ENCODE measurements at regions not wholly inside any gene's neighbourhood (a gene's known extent, or its start where the extent isn't known, plus 50 kb on each side); places are given as distances from the start of the nearest gene placed in this dataset.
"Not testable (repeated sequence)": the region's sequence is repeated elsewhere in the genome, so short reads cannot be mapped to it uniquely, and the experiment has no call there.

DNA sequence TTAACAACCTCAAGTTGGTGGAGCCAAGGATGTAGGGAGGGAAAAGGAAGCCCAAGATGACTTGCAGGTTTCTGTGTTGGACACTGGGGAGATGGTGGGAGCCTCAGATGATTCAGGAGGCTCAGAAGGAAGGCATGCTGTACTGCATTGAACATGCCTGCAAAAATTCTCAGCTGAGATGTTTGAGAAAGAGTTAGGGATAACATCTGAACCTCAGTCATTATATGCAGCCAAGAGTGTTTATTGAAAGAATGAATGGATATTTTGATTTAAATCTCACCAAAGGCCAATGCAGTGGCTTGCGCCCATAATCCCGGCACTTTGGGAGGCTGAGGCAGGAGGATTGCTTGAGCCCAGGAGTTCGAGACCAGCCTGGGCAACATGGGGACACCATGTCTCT is 243.0 kb downstream of the MYCN start:
- H3K27ac ChIP-seq (ENCODE audit: low read length in 2 of 2) = no peak overlapping the region
- H3K4me2 ChIP-seq (replicated peaks; ENCODE audit: low read depth, low read length, poor library complexity, severe bottlenecking) = no peak overlapping the region
- H2AFZ ChIP-seq (ENCODE audit: insufficient read depth, low read depth, low read length, poor library complexity, severe bottlenecking) = no peak overlapping the region
- DNase-seq = no peak
- H4K20me1 ChIP-seq (ENCODE audit: control insufficient read depth, insufficient read depth, low read length, poor library complexity, severe bottlenecking) = no peaks in the 10 kb centered on the region
- no peak for TF ChIP-seq EZH2 (IDR thresholded peaks at IDR 0.05; ENCODE audit: borderline replicate concordance, insufficient read depth, low read depth, low read length, poor library complexity, severe bottlenecking)
- TF ChIP-seq, protein P1, sequence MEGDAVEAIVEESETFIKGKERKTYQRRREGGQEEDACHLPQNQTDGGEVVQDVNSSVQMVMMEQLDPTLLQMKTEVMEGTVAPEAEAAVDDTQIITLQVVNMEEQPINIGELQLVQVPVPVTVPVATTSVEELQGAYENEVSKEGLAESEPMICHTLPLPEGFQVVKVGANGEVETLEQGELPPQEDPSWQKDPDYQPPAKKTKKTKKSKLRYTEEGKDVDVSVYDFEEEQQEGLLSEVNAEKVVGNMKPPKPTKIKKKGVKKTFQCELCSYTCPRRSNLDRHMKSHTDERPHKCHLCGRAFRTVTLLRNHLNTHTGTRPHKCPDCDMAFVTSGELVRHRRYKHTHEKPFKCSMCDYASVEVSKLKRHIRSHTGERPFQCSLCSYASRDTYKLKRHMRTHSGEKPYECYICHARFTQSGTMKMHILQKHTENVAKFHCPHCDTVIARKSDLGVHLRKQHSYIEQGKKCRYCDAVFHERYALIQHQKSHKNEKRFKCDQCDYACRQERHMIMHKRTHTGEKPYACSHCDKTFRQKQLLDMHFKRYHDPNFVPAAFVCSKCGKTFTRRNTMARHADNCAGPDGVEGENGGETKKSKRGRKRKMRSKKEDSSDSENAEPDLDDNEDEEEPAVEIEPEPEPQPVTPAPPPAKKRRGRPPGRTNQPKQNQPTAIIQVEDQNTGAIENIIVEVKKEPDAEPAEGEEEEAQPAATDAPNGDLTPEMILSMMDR (IDR thresholded peaks at IDR 0.05) = no peak
- no peak overlapping the region for H3K4me3 Mint-ChIP-seq
- H3K9me3 ChIP-seq (ENCODE audit: control extremely low read depth in 1 of 3, control insufficient read depth in 2 of 3, insufficient read depth in 1 of 3, low read length in 2 of 3) = peaks cover 0 to 8% (median 0%) of the 10 kb centered on the region in 3 donors
- no peak overlapping the region for H3K9ac ChIP-seq (ENCODE audit: low read length)
- 89% methylated on average over 3 of the region's 3 CpGs for WGBS (ENCODE audit: insufficient coverage)
- no peak for ATAC-seq (ENCODE audit: low read depth)
- intact Hi-C loops (cut with micrococcal nuclease) = no loop called here
- no peaks in the 10 kb centered on the region for H3K79me2 ChIP-seq (ENCODE audit: control insufficient read depth, insufficient read depth, low read length)
- H3K4me1 ChIP-seq (ENCODE audit: control insufficient read depth in 2 of 2, insufficient read depth in 2 of 2, low read length in 2 of 2) = no peaks in the 10 kb centered on the region
- H3K4me1 Mint-ChIP-seq = no peaks in the 10 kb centered on the region
- no peaks in the 10 kb centered on the region for H3K36me3 ChIP-seq (replicated peaks in 1 of 2; ENCODE audit: control extremely low read depth in 1 of 2, control insufficient read depth in 1 of 2, extremely low read depth in 1 of 2, insufficient read depth in 2 of 2, low read length in 1 of 2)
- ChIA-PET POLR2A (no interaction called here), CTCF (no interaction called here)
- H3K9me3 Mint-ChIP-seq (ENCODE audit: insufficient read depth) = no peaks in the 10 kb centered on the region
- no peak overlapping the region for H3K4me3 ChIP-seq (ENCODE audit: control extremely low read depth in 1 of 5, extremely low read depth in 1 of 5, insufficient read depth in 1 of 5, low read depth in 2 of 5, low read length in 4 of 5)
- H3K27me3 Mint-ChIP-seq = peaks cover 17% of the 10 kb centered on the region
- H3K27ac Mint-ChIP-seq = no peak overlapping the region
- no peaks in the 10 kb centered on the region for H3K27me3 ChIP-seq (replicated peaks in 1 of 4; ENCODE audit: control extremely low read depth in 1 of 4, control insufficient read depth in 3 of 4, insufficient read depth in 4 of 4, low read length in 3 of 4)

DNA sequence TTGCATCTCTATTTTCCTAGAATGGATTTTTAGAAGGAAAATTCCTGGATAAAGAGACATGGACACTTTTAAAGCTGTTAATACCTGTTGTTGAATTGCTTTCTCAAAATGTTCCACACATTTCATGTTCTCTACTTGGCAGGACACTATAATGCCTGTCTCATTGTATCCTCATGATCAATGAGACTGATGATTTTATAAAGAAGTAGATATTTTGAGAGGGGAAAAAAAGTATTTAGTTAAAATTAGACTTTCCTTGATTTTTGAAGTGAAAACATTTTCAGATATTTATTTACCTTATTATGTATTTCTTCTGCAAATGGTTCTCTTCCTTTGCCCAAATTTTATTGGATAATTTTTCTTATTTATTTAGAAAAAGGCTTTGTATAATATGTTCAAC is 242.5 kb downstream of the MYCN start:
- no peak overlapping the region for H3K9ac ChIP-seq (ENCODE audit: low read length)
- no peak for ATAC-seq (ENCODE audit: low read depth)
- no peak for DNase-seq
- no peaks in the 10 kb centered on the region for H3K4me1 ChIP-seq (ENCODE audit: control insufficient read depth in 2 of 2, insufficient read depth in 2 of 2, low read length in 2 of 2)
- no peaks in the 10 kb centered on the region for H3K27me3 ChIP-seq (replicated peaks in 1 of 4; ENCODE audit: control extremely low read depth in 1 of 4, control insufficient read depth in 3 of 4, insufficient read depth in 4 of 4, low read length in 3 of 4)
- H4K20me1 ChIP-seq (ENCODE audit: control insufficient read depth, insufficient read depth, low read length, poor library complexity, severe bottlenecking) = no peaks in the 10 kb centered on the region
- Mint-ChIP-seq H3K27ac (no peak overlapping the region), H3K9me3 (ENCODE audit: insufficient read depth) (no peaks in the 10 kb centered on the region), H3K4me3 (no peak overlapping the region), H3K27me3 (peaks cover 15% of the 10 kb centered on the region), H3K4me1 (no peaks in the 10 kb centered on the region)
- intact Hi-C loops (cut with micrococcal nuclease) = no loop called here
- H3K36me3 ChIP-seq (replicated peaks in 1 of 2; ENCODE audit: control extremely low read depth in 1 of 2, control insufficient read depth in 1 of 2, extremely low read depth in 1 of 2, insufficient read depth in 2 of 2, low read length in 1 of 2) = no peaks in the 10 kb centered on the region
- ChIA-PET POLR2A (no interaction called here), CTCF (no interaction called here)
- H3K4me2 ChIP-seq (replicated peaks; ENCODE audit: low read depth, low read length, poor library complexity, severe bottlenecking) = no peak overlapping the region
- no peaks in the 10 kb centered on the region for H3K79me2 ChIP-seq (ENCODE audit: control insufficient read depth, insufficient read depth, low read length)
- TF ChIP-seq, protein P1 (IDR thresholded peaks at IDR 0.05) = no peak
- no peak for TF ChIP-seq EZH2 (IDR thresholded peaks at IDR 0.05; ENCODE audit: borderline replicate concordance, insufficient read depth, low read depth, low read length, poor library complexity, severe bottlenecking)
- no peak overlapping the region for H3K4me3 ChIP-seq (ENCODE audit: control extremely low read depth in 1 of 5, extremely low read depth in 1 of 5, insufficient read depth in 1 of 5, low read depth in 2 of 5, low read length in 4 of 5)
- no peak overlapping the region for H3K27ac ChIP-seq (ENCODE audit: low read length in 2 of 2)
- H2AFZ ChIP-seq (ENCODE audit: insufficient read depth, low read depth, low read length, poor library complexity, severe bottlenecking) = no peak overlapping the region
- peaks cover 0 to 8% (median 0%) of the 10 kb centered on the region in 3 donors for H3K9me3 ChIP-seq (ENCODE audit: control extremely low read depth in 1 of 3, control insufficient read depth in 2 of 3, insufficient read depth in 1 of 3, low read length in 2 of 3)

DNA sequence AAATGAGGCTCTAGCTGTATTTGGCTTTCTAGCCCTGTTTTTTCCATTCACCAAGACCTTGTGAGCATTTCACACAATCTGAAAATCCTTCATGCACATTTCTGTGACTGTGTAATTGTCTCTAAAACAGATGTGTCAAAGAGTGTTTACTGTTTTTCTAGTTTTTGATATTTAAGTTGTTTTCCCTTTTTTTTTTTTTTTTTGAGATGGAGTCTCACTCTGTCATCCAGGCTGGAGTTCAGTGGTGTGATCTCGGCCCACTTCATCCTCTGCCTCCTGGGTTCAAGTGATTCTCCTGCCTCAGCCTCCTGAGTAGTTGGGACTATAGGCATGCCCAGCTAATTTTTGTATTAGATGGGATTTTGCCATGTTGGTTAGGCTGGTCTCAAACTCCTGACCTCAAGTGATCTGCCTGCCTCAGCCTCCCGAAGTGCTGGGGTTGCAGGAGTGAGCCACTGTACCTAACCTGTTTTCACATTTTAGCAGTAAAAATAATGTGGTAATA is 242.0 kb downstream of the MYCN start:
- H3K27ac ChIP-seq (ENCODE audit: low read length in 2 of 2); H3K36me3 ChIP-seq (replicated peaks in 1 of 2; ENCODE audit: control extremely low read depth in 1 of 2, control insufficient read depth in 1 of 2, extremely low read depth in 1 of 2, insufficient read depth in 2 of 2, low read length in 1 of 2); H3K4me1 ChIP-seq (ENCODE audit: control insufficient read depth in 2 of 2, insufficient read depth in 2 of 2, low read length in 2 of 2); H3K4me3 ChIP-seq (ENCODE audit: control extremely low read depth in 1 of 5, extremely low read depth in 1 of 5, insufficient read depth in 1 of 5, low read depth in 2 of 5, low read length in 4 of 5); H3K27me3 ChIP-seq (replicated peaks in 1 of 4; ENCODE audit: control extremely low read depth in 1 of 4, control insufficient read depth in 3 of 4, insufficient read depth in 4 of 4, low read length in 3 of 4); H3K27ac Mint-ChIP-seq; POLR2A ChIA-PET; intact Hi-C loops (cut with micrococcal nuclease); DNase-seq; H4K20me1 ChIP-seq (ENCODE audit: control insufficient read depth, insufficient read depth, low read length, poor library complexity, severe bottlenecking); H3K9me3 ChIP-seq (ENCODE audit: control extremely low read depth in 1 of 3, control insufficient read depth in 2 of 3, insufficient read depth in 1 of 3, low read length in 2 of 3); H3K79me2 ChIP-seq (ENCODE audit: control insufficient read depth, insufficient read depth, low read length); H3K4me2 ChIP-seq (replicated peaks; ENCODE audit: low read depth, low read length, poor library complexity, severe bottlenecking); H2AFZ ChIP-seq (ENCODE audit: insufficient read depth, low read depth, low read length, poor library complexity, severe bottlenecking); H3K9me3 Mint-ChIP-seq (ENCODE audit: insufficient read depth); H3K4me1 Mint-ChIP-seq; H3K9ac ChIP-seq (ENCODE audit: low read length); H3K4me3 Mint-ChIP-seq; ATAC-seq (ENCODE audit: low read depth); CTCF ChIA-PET: not testable (repeated sequence)
- 83% methylated on average over 1 of the region's 2 CpGs for WGBS (ENCODE audit: insufficient coverage)
- peaks cover 14% of the 10 kb centered on the region for H3K27me3 Mint-ChIP-seq

All from B cell (primary cell).